ENCODE measurements at regions not wholly inside any gene's neighbourhood (a gene's known extent, or its start where the extent isn't known, plus 50 kb on each side); places are given as distances from the start of the nearest gene placed in this dataset.

- ChIA-PET POLR2A (no interaction called here), CTCF (interaction anchor here (0.7 to 1.2 kb wide), 2 partner anchors 17 to 161 kb away, joined by 3 read pairs; no protein-coding TSS in a partner anchor)
- H3K4me1 Mint-ChIP-seq (ENCODE audit: insufficient read depth, unreplicated experiment): no peaks in the 10 kb centered on the region
- DNase-seq (ENCODE audit: unreplicated experiment): no peak
- no TSS peak for BruUV-seq (replicated peaks)
- intact Hi-C loops (cut with micrococcal nuclease): no loop called here
- no peak for TF ChIP-seq CTCF (IDR thresholded peaks at IDR 0.05; ENCODE audit: unreplicated experiment)
- H3K27ac Mint-ChIP-seq (ENCODE audit: low read depth, unreplicated experiment): no peak overlapping the region
- no peaks in the 10 kb centered on the region for H3K27me3 Mint-ChIP-seq (ENCODE audit: insufficient read depth, unreplicated experiment)
- H3K9me3 Mint-ChIP-seq (ENCODE audit: unreplicated experiment): no peaks in the 10 kb centered on the region
- H3K36me3 Mint-ChIP-seq (ENCODE audit: insufficient read depth, unreplicated experiment): no peaks in the 10 kb centered on the region
- no peak overlapping the region for H3K4me3 Mint-ChIP-seq (ENCODE audit: unreplicated experiment)
Observed at GRCh38 chr18:73826098-73826497, 321.5 kb downstream of the FBXO15 start.

DNA sequence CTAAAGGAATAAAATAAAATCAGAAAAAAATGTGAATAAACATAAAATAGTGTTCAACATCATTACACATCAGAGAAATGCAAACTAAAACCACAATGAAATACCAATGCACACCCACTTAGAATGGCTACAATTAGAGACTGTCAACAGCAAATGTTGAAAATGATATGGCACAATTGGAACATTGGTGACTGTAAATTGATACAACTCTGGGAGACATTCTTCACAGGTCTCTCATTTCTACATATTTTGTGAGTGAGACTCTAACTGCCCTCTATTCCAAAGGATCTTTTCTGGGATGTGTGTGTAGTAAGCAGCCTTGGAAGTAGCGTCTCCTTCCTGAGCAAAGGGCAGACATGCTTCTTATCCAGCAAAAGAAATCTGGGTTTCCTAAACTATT is 323.0 kb downstream of the FBXO15 start:
- ChIA-PET CTCF (no interaction called here), POLR2A (no interaction called here)
- H3K36me3 Mint-ChIP-seq (ENCODE audit: insufficient read depth, unreplicated experiment): no peaks in the 10 kb centered on the region
- BruUV-seq (replicated peaks): no TSS peak
- H3K27me3 Mint-ChIP-seq (ENCODE audit: insufficient read depth, unreplicated experiment): no peaks in the 10 kb centered on the region
- no peaks in the 10 kb centered on the region for H3K9me3 Mint-ChIP-seq (ENCODE audit: unreplicated experiment)
- no peak for DNase-seq (ENCODE audit: unreplicated experiment)
- no peak overlapping the region for H3K27ac Mint-ChIP-seq (ENCODE audit: low read depth, unreplicated experiment)
- no peaks in the 10 kb centered on the region for H3K4me1 Mint-ChIP-seq (ENCODE audit: insufficient read depth, unreplicated experiment)
- intact Hi-C loops (cut with micrococcal nuclease): no loop called here
- TF ChIP-seq CTCF (IDR thresholded peaks at IDR 0.05; ENCODE audit: unreplicated experiment): no peak
- no peak overlapping the region for H3K4me3 Mint-ChIP-seq (ENCODE audit: unreplicated experiment)

- Mint-ChIP-seq H3K36me3 (ENCODE audit: insufficient read depth, unreplicated experiment) (no peaks in the 10 kb centered on the region), H3K4me1 (ENCODE audit: insufficient read depth, unreplicated experiment) (no peaks in the 10 kb centered on the region), H3K27me3 (ENCODE audit: insufficient read depth, unreplicated experiment) (no peaks in the 10 kb centered on the region), H3K4me3 (ENCODE audit: unreplicated experiment) (no peak overlapping the region), H3K27ac (ENCODE audit: low read depth, unreplicated experiment) (no peak overlapping the region), H3K9me3 (ENCODE audit: unreplicated experiment) (no peaks in the 10 kb centered on the region)
- BruUV-seq (replicated peaks): no TSS peak
- DNase-seq (ENCODE audit: unreplicated experiment): no peak
- no peak for TF ChIP-seq CTCF (IDR thresholded peaks at IDR 0.05; ENCODE audit: unreplicated experiment)
- intact Hi-C loops (cut with micrococcal nuclease): no loop called here
- ChIA-PET POLR2A (no interaction called here), CTCF (no interaction called here)
Observed at GRCh38 chr18:73812423-73812822, 335.2 kb downstream of the FBXO15 start.

- Mint-ChIP-seq H3K4me1 (ENCODE audit: insufficient read depth, unreplicated experiment) (no peaks in the 10 kb centered on the region), H3K27ac (ENCODE audit: low read depth, unreplicated experiment) (no peak overlapping the region), H3K27me3 (ENCODE audit: insufficient read depth, unreplicated experiment) (no peaks in the 10 kb centered on the region), H3K9me3 (ENCODE audit: unreplicated experiment) (no peaks in the 10 kb centered on the region), H3K4me3 (ENCODE audit: unreplicated experiment) (no peak overlapping the region), H3K36me3 (ENCODE audit: insufficient read depth, unreplicated experiment) (no peaks in the 10 kb centered on the region)
- ChIA-PET POLR2A (no interaction called here), CTCF (no interaction called here)
- no TSS peak for BruUV-seq (replicated peaks)
- TF ChIP-seq CTCF (IDR thresholded peaks at IDR 0.05; ENCODE audit: unreplicated experiment): no peak
- DNase-seq (ENCODE audit: unreplicated experiment): no peak
- intact Hi-C loops (cut with micrococcal nuclease): no loop called here
Observed at GRCh38 chr18:73807551-73808192, 340.0 kb downstream of the FBXO15 start.

Data from MCF 10A (cell line).